ENCODE measurements at regions not wholly inside any gene's neighbourhood (a gene's known extent, or its start where the extent isn't known, plus 50 kb on each side); places are given as distances from the start of the nearest gene placed in this dataset.

GRCh38 chr20:60410618-60411264 is 452.5 kb downstream of the CDH26 start:
- Histone ChIP-seq H3K4me1 (ENCODE audit: insufficient read depth, low read length) (no peaks in the 10 kb centered on the region), H3K9me3 (ENCODE audit: insufficient read depth, low read depth, low read length) (no peaks in the 10 kb centered on the region), H4K20me1 (ENCODE audit: insufficient read depth, low read length) (no peaks in the 10 kb centered on the region), H3K79me2 (ENCODE audit: insufficient read depth, low read length) (no peaks in the 10 kb centered on the region), H3K27ac (ENCODE audit: low read depth, low read length) (no peak overlapping the region), H3K9ac (ENCODE audit: low read length) (no peak overlapping the region), H3K36me3 (ENCODE audit: insufficient read depth, low read length) (no peaks in the 10 kb centered on the region), H3K4me2 (ENCODE audit: low read length) (no peak overlapping the region), H3K4me3 (ENCODE audit: insufficient read depth, low read depth, low read length) (no peak overlapping the region), H3K27me3 (ENCODE audit: insufficient read depth, low read length) (no peaks in the 10 kb centered on the region), H2AFZ (ENCODE audit: low read depth, low read length) (no peak overlapping the region)
- Mint-ChIP-seq H3K4me3 (ENCODE audit: unreplicated experiment) (no peak overlapping the region), H3K36me3 (ENCODE audit: low read depth, unreplicated experiment) (no peaks in the 10 kb centered on the region), H3K4me1 (ENCODE audit: low read depth, unreplicated experiment) (no peaks in the 10 kb centered on the region), H3K27me3 (ENCODE audit: low read depth, unreplicated experiment) (peaks cover 1% of the 10 kb centered on the region), H3K27ac (ENCODE audit: unreplicated experiment) (no peak overlapping the region), H3K9me3 (ENCODE audit: unreplicated experiment) (peaks cover 6% of the 10 kb centered on the region)
- no peak for FAIRE-seq
- no peak for DNase-seq (ENCODE audit: low read depth)
- TF ChIP-seq, protein P1, sequence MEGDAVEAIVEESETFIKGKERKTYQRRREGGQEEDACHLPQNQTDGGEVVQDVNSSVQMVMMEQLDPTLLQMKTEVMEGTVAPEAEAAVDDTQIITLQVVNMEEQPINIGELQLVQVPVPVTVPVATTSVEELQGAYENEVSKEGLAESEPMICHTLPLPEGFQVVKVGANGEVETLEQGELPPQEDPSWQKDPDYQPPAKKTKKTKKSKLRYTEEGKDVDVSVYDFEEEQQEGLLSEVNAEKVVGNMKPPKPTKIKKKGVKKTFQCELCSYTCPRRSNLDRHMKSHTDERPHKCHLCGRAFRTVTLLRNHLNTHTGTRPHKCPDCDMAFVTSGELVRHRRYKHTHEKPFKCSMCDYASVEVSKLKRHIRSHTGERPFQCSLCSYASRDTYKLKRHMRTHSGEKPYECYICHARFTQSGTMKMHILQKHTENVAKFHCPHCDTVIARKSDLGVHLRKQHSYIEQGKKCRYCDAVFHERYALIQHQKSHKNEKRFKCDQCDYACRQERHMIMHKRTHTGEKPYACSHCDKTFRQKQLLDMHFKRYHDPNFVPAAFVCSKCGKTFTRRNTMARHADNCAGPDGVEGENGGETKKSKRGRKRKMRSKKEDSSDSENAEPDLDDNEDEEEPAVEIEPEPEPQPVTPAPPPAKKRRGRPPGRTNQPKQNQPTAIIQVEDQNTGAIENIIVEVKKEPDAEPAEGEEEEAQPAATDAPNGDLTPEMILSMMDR (IDR thresholded peaks at IDR 0.05; ENCODE audit: insufficient read depth, low read depth, low read length), result no peak
- TF ChIP-seq EZH2 (IDR thresholded peaks at IDR 0.05; ENCODE audit: insufficient read depth, low read length), result no peak

- Mint-ChIP-seq H3K27ac (ENCODE audit: unreplicated experiment) (no peak overlapping the region), H3K36me3 (ENCODE audit: low read depth, unreplicated experiment) (no peaks in the 10 kb centered on the region), H3K27me3 (ENCODE audit: low read depth, unreplicated experiment) (peaks cover 1% of the 10 kb centered on the region), H3K4me1 (ENCODE audit: low read depth, unreplicated experiment) (no peaks in the 10 kb centered on the region), H3K4me3 (ENCODE audit: unreplicated experiment) (no peak overlapping the region), H3K9me3 (ENCODE audit: unreplicated experiment) (peaks cover 6% of the 10 kb centered on the region)
- H3K9ac ChIP-seq (ENCODE audit: low read length), result no peak overlapping the region
- no peak for DNase-seq (ENCODE audit: low read depth)
- H3K27ac ChIP-seq (ENCODE audit: low read depth, low read length), result no peak overlapping the region
- FAIRE-seq, result no peak
- no peaks in the 10 kb centered on the region for H3K79me2 ChIP-seq (ENCODE audit: insufficient read depth, low read length)
- no peaks in the 10 kb centered on the region for H3K27me3 ChIP-seq (ENCODE audit: insufficient read depth, low read length)
- no peak overlapping the region for H3K4me3 ChIP-seq (ENCODE audit: insufficient read depth, low read depth, low read length)
- no peaks in the 10 kb centered on the region for H4K20me1 ChIP-seq (ENCODE audit: insufficient read depth, low read length)
- no peak overlapping the region for H3K4me2 ChIP-seq (ENCODE audit: low read length)
- no peaks in the 10 kb centered on the region for H3K4me1 ChIP-seq (ENCODE audit: insufficient read depth, low read length)
- H2AFZ ChIP-seq (ENCODE audit: low read depth, low read length), result no peak overlapping the region
- H3K9me3 ChIP-seq (ENCODE audit: insufficient read depth, low read depth, low read length), result no peaks in the 10 kb centered on the region
- TF ChIP-seq, protein P1 (IDR thresholded peaks at IDR 0.05; ENCODE audit: insufficient read depth, low read depth, low read length), result no peak
- no peak for TF ChIP-seq EZH2 (IDR thresholded peaks at IDR 0.05; ENCODE audit: insufficient read depth, low read length)
- no peaks in the 10 kb centered on the region for H3K36me3 ChIP-seq (ENCODE audit: insufficient read depth, low read length)
Measured at GRCh38 chr20:60411813-60412212, 453.6 kb downstream of the CDH26 start.

DNA sequence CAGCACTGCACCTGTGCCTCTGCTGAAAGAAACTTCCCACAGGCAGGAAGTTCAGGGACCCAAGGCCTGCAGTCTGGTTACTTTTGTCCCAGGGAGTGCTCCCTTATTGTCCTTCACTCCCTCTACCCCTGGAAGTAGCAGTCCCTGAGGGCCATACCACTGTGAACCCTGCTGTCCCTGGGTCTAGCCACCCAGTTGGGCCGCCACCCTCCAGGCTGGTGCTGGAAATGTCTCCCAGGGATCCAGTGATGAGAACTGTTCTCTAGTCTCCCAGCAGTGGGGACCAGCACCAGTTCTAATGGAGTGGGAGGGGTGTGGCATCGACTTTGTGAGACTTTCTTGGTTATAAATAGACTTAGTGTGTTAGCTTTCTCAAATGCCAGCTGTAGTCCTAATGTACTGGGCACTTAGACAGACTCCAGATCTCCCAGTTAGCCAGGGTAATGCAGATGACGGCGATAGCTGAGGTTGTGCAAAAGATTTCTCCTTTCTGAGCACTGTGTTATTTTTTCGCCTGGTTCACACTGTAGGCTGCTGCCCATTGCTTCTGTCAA is 462.5 kb downstream of the CDH26 start:
- Histone ChIP-seq H3K4me1 (ENCODE audit: insufficient read depth, low read length) (no peaks in the 10 kb centered on the region), H3K36me3 (ENCODE audit: insufficient read depth, low read length) (no peaks in the 10 kb centered on the region), H2AFZ (ENCODE audit: low read depth, low read length) (no peak overlapping the region), H3K4me3 (ENCODE audit: insufficient read depth, low read depth, low read length) (no peak overlapping the region), H3K27ac (ENCODE audit: low read depth, low read length) (no peak overlapping the region), H4K20me1 (ENCODE audit: insufficient read depth, low read length) (no peaks in the 10 kb centered on the region), H3K27me3 (ENCODE audit: insufficient read depth, low read length) (no peaks in the 10 kb centered on the region), H3K79me2 (ENCODE audit: insufficient read depth, low read length) (no peaks in the 10 kb centered on the region), H3K9ac (ENCODE audit: low read length) (no peak overlapping the region), H3K9me3 (ENCODE audit: insufficient read depth, low read depth, low read length) (peaks cover 2% of the 10 kb centered on the region), H3K4me2 (ENCODE audit: low read length) (no peak overlapping the region)
- Mint-ChIP-seq H3K36me3 (ENCODE audit: low read depth, unreplicated experiment) (no peaks in the 10 kb centered on the region), H3K4me1 (ENCODE audit: low read depth, unreplicated experiment) (no peaks in the 10 kb centered on the region), H3K27me3 (ENCODE audit: low read depth, unreplicated experiment) (peaks cover 6% of the 10 kb centered on the region), H3K9me3 (ENCODE audit: unreplicated experiment) (no peaks in the 10 kb centered on the region), H3K27ac (ENCODE audit: unreplicated experiment) (no peak overlapping the region), H3K4me3 (ENCODE audit: unreplicated experiment) (no peak overlapping the region)
- TF ChIP-seq EZH2 (IDR thresholded peaks at IDR 0.05; ENCODE audit: insufficient read depth, low read length), result no peak
- TF ChIP-seq, protein P1 (IDR thresholded peaks at IDR 0.05; ENCODE audit: insufficient read depth, low read depth, low read length), result no peak
- FAIRE-seq, result no peak
- DNase-seq (ENCODE audit: low read depth), result no peak

Measured in astrocyte (in vitro differentiated cells and primary cell).